A673 (cell line): ENCODE measurements at regions not wholly inside any gene's neighbourhood (a gene's known extent, or its start where the extent isn't known, plus 50 kb on each side); places are given as distances from the start of the nearest gene placed in this dataset.
"Not testable (repeated sequence)": the region's sequence is repeated elsewhere in the genome, so short reads cannot be mapped to it uniquely, and the experiment has no call there.

Source experiments
- BruUV-seq: library from RNA; stranded (reverse); fragments of 400-500 nt; replicated peaks from 2 replicates; lab custom pipeline; 2021; lab: Mats Ljungman, UMichigan
- CTCF ChIA-PET: fragments of 300-600 bp; sonication (Branson Sonifier 250); formaldehyde crosslinking; loops from one replicate; lab custom pipeline; 2022; ENCODE audit warnings: antibody characterized with exemption; lab: Charles Lee
- POLR2A ChIA-PET: fragments of 300-600 bp; sonication (Branson Sonifier 250); formaldehyde crosslinking; loops from one replicate; lab custom pipeline; 2022; ENCODE audit warnings: antibody characterized with exemption; ENCODE audit not compliant: low non-redundant PET; lab: Charles Lee
- DNase-seq: peaks from one replicate; pipeline ENCODE4 v3.0.0-alpha.2; 2015; ENCODE audit warnings: low spot score
- H3K27ac ChIP-seq: fragments of 200-600 bp; sonication (generic); 2 replicates; pipeline ENCODE4 v1.5.1; 2016; ENCODE audit warnings: mixed run types, low read depth, mild to moderate bottlenecking, mixed read lengths, antibody characterized with exemption, low read length; ENCODE audit not compliant: poor library complexity, severe bottlenecking
- H3K27me3 ChIP-seq: fragments of 200-600 bp; sonication (generic); replicated peaks from 2 replicates; pipeline ENCODE4 v1.6.1; 2017; ENCODE audit warnings: mixed run types, low read depth, mild to moderate bottlenecking, mixed read lengths, antibody characterized with exemption, low read length; ENCODE audit not compliant: insufficient read depth, poor library complexity
- H3K36me3 ChIP-seq: fragments of 200-600 bp; sonication (generic); 2 replicates; pipeline ENCODE4 v1.6.1; 2016; ENCODE audit warnings: mixed run types, mild to moderate bottlenecking, mixed read lengths, antibody characterized with exemption, low read length; ENCODE audit not compliant: insufficient read depth, poor library complexity, severe bottlenecking
- H3K4me1 ChIP-seq: fragments of 200-600 bp; sonication (generic); 2 replicates; pipeline ENCODE4 v1.6.1; 2017; ENCODE audit warnings: mixed run types, mild to moderate bottlenecking, mixed read lengths, antibody characterized with exemption, low read length; ENCODE audit not compliant: insufficient read depth, poor library complexity, severe bottlenecking
- H3K4me3 ChIP-seq: fragments of 200-600 bp; sonication (generic); 2 replicates; pipeline ENCODE4 v1.5.1; 2016; ENCODE audit warnings: low read depth, mixed run types, mild to moderate bottlenecking, mixed read lengths, low read length; ENCODE audit not compliant: poor library complexity, severe bottlenecking
- H3K9me3 ChIP-seq: fragments of 200-600 bp; sonication (generic); 2 replicates; pipeline ENCODE4 v1.6.1; 2016; ENCODE audit warnings: mixed run types, low read depth, mild to moderate bottlenecking, mixed read lengths, antibody characterized with exemption, low read length; ENCODE audit not compliant: poor library complexity, severe bottlenecking
- CTCF ChIP-seq: fragments of 300-800, 200-600 bp; sonication (generic); conservative IDR thresholded peaks from 2 replicates; pipeline ENCODE4 v1.5.1; 2017; ENCODE audit warnings: low read depth, mild to moderate bottlenecking, antibody characterized with exemption, low read length, moderate library complexity, mixed read lengths
- EZH2 ChIP-seq: fragments of 200-600 bp; sonication (generic); IDR thresholded peaks from 2 replicates; pipeline ENCODE4 v1.6.1; 2017; ENCODE audit warnings: borderline replicate concordance, low read depth, mild to moderate bottlenecking, mixed read lengths, antibody characterized with exemption, low read length; ENCODE audit not compliant: poor library complexity, severe bottlenecking
- intact Hi-C: fragments of 100-400 bp; cut with micrococcal nuclease; formaldehyde crosslinking; loops from one replicate; pipeline ENCODE4 v1.10.0; 2022; ENCODE audit not compliant: unreplicated experiment

DNA sequence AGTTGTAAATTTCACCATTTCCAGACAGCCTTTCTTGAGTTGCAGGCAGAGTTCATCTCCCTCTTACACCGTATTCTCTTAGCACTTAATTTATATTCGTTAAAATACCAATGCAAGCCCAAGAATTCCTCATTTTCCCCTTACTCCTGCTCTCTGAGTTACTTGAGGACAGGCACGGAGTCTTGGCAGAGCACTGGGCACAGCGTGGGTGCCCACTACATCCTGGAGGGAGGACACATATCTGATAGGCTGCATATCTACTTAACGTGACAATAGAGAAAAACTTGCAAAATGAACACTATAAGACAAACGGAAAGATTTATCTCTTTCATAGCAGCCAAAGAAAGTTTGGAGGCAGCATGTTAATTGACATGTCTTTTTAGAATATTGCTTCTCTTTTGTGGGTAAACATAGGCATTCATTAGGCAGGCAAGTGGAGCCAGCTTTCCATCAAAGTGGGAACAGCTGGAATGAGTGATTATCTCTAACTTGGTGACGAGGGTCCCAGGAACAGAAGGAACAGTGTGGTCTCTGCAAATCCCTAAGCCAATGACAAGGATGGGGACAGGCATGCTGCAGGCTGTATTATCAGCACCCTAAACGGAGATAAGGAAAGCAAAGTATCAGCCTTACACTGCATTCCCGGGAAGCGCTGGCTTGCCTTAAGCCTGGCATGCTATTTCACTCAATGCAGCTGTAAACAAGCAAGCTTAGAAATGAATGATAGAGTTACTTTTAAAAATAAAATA, 116.5 kb downstream of the RTP4 start:
- Histone ChIP-seq H3K4me1 (no peaks in the 10 kb centered on the region), H3K36me3 (no peaks in the 10 kb centered on the region), H3K4me3 (no peak overlapping the region), H3K27ac (no peak overlapping the region), H3K27me3 (no peaks in the 10 kb centered on the region), H3K9me3 (no peaks in the 10 kb centered on the region)
- intact Hi-C loops: no loop called here
- BruUV-seq: no TSS peak
- CTCF ChIA-PET: no interaction called here
- POLR2A ChIA-PET: no interaction called here
- TF ChIP-seq EZH2 (no peak), CTCF (no peak)
- DNase-seq: no peak

DNA sequence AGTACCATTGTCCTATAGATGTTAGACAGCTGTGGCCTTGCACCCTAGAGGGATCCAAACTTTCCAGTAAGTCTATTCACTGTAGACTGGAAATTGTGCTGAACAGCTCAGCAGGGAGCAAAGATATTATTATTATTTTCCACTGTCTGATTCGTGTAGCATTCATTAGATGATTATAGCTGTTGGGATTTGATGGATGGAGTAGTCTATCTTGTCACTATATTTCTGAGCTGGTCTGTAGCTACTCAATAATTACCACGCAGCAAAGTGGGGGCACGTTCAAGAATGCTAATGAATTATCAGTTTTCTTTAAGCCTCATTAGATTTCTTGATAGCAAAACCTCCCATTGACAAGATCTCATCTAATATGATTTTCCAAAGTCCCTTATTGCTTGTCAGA, 113.2 kb downstream of the RTP4 start:
- no TSS peak for BruUV-seq
- Histone ChIP-seq H3K4me3 (no peak overlapping the region), H3K9me3 (no peaks in the 10 kb centered on the region), H3K27me3 (no peaks in the 10 kb centered on the region), H3K4me1 (no peaks in the 10 kb centered on the region), H3K36me3 (no peaks in the 10 kb centered on the region), H3K27ac (no peak overlapping the region)
- TF ChIP-seq CTCF: no peak
- no peak for TF ChIP-seq EZH2
- DNase-seq: no peak
- ChIA-PET CTCF (no interaction called here), POLR2A (no interaction called here)
- intact Hi-C loops: no loop called here

DNA sequence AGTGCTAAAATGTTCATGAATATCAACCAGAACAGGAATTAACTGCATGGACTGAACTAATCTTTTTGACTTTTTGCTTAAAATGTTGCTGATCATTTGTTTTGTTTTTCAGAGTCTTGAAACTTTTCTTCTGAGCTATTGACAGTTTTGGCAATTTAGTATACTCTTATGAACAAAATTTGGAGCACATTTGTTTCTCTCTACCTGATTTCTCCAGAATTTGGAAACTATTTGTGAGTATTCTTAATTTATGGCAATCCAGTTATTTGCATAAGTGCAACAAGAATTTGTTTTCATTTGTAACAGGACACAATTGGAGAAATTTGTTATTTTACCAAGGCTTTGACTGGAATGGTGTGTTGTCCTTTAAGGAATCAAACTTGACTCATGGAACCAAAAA, 107.4 kb downstream of the RTP4 start:
- CTCF ChIA-PET: not testable (repeated sequence)
- POLR2A ChIA-PET: interaction anchor here (0.6 kb wide), 1 partner anchor 27 kb away, joined by 3 read pairs; no protein-coding TSS in a partner anchor

DNA sequence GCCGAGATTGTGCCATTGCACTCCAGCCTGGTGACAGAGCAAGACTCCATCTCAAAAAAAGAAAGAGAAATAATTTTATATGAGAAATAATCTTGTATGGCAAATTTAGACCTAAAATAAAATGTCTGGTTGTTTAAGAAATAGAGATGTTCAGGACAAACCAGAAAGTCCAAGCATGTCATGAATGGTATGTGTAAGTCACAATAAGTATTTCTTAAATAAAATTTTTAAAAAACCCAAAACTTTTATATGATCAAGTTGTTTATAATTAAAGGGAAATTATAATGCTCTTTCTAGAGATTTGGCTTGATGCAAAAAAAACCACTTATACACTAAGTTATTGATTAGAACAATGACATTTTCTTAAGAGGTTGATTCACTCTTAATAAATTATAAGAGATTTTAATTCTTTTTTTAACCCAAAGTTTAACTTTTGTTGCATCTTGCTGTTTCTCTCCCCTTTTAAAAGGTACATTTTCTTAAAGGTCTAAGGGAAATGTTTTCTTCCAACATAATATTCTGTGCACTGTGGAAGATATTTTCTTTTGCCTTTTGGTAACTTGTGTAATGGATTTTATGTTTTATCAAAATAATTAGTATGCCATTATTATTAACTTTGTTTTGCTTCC, 105.7 kb downstream of the RTP4 start:
- CTCF ChIA-PET: no interaction called here
- TF ChIP-seq EZH2 (no peak), CTCF (no peak)
- H3K4me1 ChIP-seq: no peaks in the 10 kb centered on the region
- intact Hi-C loops: no loop called here
- peaks cover 12% of the 10 kb centered on the region for H3K9me3 ChIP-seq
- H3K36me3 ChIP-seq: no peaks in the 10 kb centered on the region
- H3K27me3 ChIP-seq: no peaks in the 10 kb centered on the region
- no TSS peak for BruUV-seq
- no peak overlapping the region for H3K4me3 ChIP-seq
- POLR2A ChIA-PET: no interaction called here
- DNase-seq: no peak
- no peak overlapping the region for H3K27ac ChIP-seq

More for the DNA sequence above, 107.4 kb downstream of the RTP4 start:
- intact Hi-C loops, H3K4me1 ChIP-seq, H3K27ac ChIP-seq, H3K27me3 ChIP-seq, H3K4me3 ChIP-seq, BruUV-seq, DNase-seq, H3K36me3 ChIP-seq: not testable (repeated sequence)
- H3K9me3 ChIP-seq: peaks cover 12% of the 10 kb centered on the region

DNA sequence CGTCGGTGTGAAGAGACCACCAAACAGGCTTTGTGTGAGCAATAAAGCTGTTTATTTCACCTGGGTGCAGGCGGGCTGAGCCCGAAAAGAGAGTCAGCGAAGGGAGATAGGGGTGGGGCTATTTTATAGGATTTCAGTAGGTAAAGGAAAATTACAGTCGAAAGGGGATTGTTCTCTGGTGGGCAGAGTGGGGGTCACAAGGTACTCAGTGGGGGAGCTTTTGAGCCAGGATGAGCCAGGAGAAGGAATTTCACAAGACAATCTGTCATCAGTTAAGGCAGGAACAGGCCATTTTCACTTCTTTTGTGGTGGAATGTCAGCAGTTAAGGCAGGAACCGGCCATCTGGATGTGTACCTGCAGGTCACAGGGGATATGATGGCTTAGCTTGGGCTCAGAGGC, 98.1 kb downstream of the RTP4 start:
- CTCF ChIA-PET: not testable (repeated sequence)

More for the DNA sequence above, 98.1 kb downstream of the RTP4 start:
- POLR2A ChIA-PET, BruUV-seq, H3K36me3 ChIP-seq, intact Hi-C loops, H3K4me1 ChIP-seq, H3K4me3 ChIP-seq, H3K27me3 ChIP-seq, DNase-seq, H3K9me3 ChIP-seq, H3K27ac ChIP-seq: not testable (repeated sequence)
